Coronary artery (tissue), 2 donors: ENCODE measurements at regions not wholly inside any gene's neighbourhood (a gene's known extent, or its start where the extent isn't known, plus 50 kb on each side); places are given as distances from the start of the nearest gene placed in this dataset.
"Not testable (repeated sequence)": the region's sequence is repeated elsewhere in the genome, so short reads cannot be mapped to it uniquely, and the experiment has no call there.

Experiments
- DNase-seq: peaks from one replicate; pipeline ENCODE4 v3.0.0-alpha.2; 2017; ENCODE audit warnings: low spot score
- H3K27ac ChIP-seq, 2 donors: fragments of 200-600 bp; sonication (generic); one replicate each; pipeline ENCODE4 v1.5.1; 2016 to 2019
- H3K4me3 ChIP-seq: fragments of 200-600 bp; sonication (generic); 2 replicates; pipeline ENCODE4 v1.5.1; 2016; ENCODE audit warnings: mild to moderate bottlenecking, moderate library complexity
- CTCF ChIP-seq: fragments of 200-600 bp; sonication (generic); IDR thresholded peaks from one replicate; pipeline ENCODE4 v1.5.1; 2019; ENCODE audit warnings: antibody characterized with exemption

GRCh38 chr13:20312292-20312691 is 80.2 kb upstream of the GJB6 start:
- DNase-seq = peak; percentile 38
- TF ChIP-seq CTCF = no peak
- Histone ChIP-seq H3K27ac (no peak overlapping the region), H3K4me3 (no peak overlapping the region)

- Histone ChIP-seq H3K27ac (no peak overlapping the region), H3K4me3 (no peak overlapping the region)
- no peak for DNase-seq
- no peak for TF ChIP-seq CTCF
These were observed 79.5 kb upstream of the GJB6 start for GRCh38 chr13:20311596-20311995.

- Histone ChIP-seq H3K4me3 (no peak overlapping the region), H3K27ac (no peak overlapping the region)
- no peak for DNase-seq
- no peak for TF ChIP-seq CTCF
These were observed 78.9 kb upstream of the GJB6 start for GRCh38 chr13:20311022-20311421.

- DNase-seq = no peak
- no peak overlapping the region for H3K27ac ChIP-seq
- no peak for TF ChIP-seq CTCF
- H3K4me3 ChIP-seq = no peak overlapping the region
These were observed 73.9 kb upstream of the GJB6 start for GRCh38 chr13:20306039-20306438.

- TF ChIP-seq CTCF = no peak
- Histone ChIP-seq H3K27ac (no peak overlapping the region), H3K4me3 (no peak overlapping the region)
- DNase-seq = no peak
These were observed 73.5 kb upstream of the GJB6 start for GRCh38 chr13:20305587-20305986.

- not testable (repeated sequence) for DNase-seq, H3K27ac ChIP-seq, H3K4me3 ChIP-seq
These were observed 71.9 kb upstream of the GJB6 start for GRCh38 chr13:20304061-20304460.

GRCh38 chr13:20303636-20304035 is 71.5 kb upstream of the GJB6 start:
- no peak for TF ChIP-seq CTCF
- Histone ChIP-seq H3K4me3 (no peak overlapping the region), H3K27ac (no peak overlapping the region)
- no peak for DNase-seq

GRCh38 chr13:20301403-20302071 is 69.4 kb upstream of the GJB6 start:
- Histone ChIP-seq H3K27ac (no peak overlapping the region), H3K4me3 (peak overlapping the region; percentile 58)
- TF ChIP-seq CTCF = no peak
- DNase-seq = no peak
